ENCODE measurements at regions not wholly inside any gene's neighbourhood (a gene's known extent, or its start where the extent isn't known, plus 50 kb on each side); places are given as distances from the start of the nearest gene placed in this dataset.
"Not testable (repeated sequence)": the region's sequence is repeated elsewhere in the genome, so short reads cannot be mapped to it uniquely, and the experiment has no call there.

DNA sequence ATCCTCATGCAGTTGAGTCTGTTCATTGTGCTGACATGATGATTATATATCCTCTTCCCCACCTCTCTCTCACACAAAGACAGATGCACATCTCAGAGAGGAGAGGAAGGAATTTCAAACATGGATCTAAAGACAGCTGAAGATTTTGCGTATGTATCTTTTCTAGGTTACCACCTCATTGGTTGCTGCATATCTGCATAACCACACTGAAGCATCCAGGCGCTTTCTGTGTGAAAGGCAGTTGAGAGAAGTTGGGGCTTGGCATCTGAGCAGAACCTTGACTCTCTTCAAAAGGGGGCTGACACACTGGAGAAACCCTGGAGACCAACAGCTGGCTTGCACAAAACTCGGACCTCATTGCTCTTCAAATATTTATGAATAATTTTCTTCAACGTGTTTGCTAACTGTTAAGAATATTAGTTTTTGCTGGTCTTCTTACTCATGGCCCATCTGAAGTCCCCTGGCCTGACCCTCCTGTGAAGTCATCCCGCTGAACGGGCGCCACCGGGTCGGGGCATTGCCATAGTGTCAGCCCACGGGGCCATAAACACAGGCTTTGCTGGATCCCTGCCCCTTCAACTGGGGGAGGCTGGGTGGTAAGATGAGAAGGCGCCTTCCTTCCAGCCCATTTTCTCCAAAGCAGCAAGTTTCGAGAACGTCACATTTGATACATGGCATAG, 593.2 kb upstream of the CLINT1 start:
- DNase-seq (ENCODE audit: low spot score in 2 of 2): no peak
- no peak for TF ChIP-seq POLR2A (IDR thresholded peaks at IDR 0.05)
- TF ChIP-seq CTCF (IDR thresholded peaks at IDR 0.05): no peak
- intact Hi-C loops (cut with DNase I; ENCODE audit: low total_unique reads): no loop called here
- no peak overlapping the region for H3K4me3 ChIP-seq (ENCODE audit: low read depth, poor library complexity, severe bottlenecking)
- WGBS, 2 donors: 77 to 91% methylated on average over 13 of the region's 13 CpGs

- DNase-seq (ENCODE audit: low spot score in 2 of 2): peak; percentile 33 to 87
- 57 to 59% methylated on average over 8 of the region's 8 CpGs for WGBS, 2 donors
- intact Hi-C loops (cut with DNase I; ENCODE audit: low total_unique reads): no loop called here
- no peak for TF ChIP-seq POLR2A (IDR thresholded peaks at IDR 0.05)
- TF ChIP-seq CTCF (IDR thresholded peaks at IDR 0.05): no peak
- H3K4me3 ChIP-seq (ENCODE audit: low read depth, poor library complexity, severe bottlenecking): no peak overlapping the region
Measured at GRCh38 chr5:158451203-158451992, 592.5 kb upstream of the CLINT1 start.

DNA sequence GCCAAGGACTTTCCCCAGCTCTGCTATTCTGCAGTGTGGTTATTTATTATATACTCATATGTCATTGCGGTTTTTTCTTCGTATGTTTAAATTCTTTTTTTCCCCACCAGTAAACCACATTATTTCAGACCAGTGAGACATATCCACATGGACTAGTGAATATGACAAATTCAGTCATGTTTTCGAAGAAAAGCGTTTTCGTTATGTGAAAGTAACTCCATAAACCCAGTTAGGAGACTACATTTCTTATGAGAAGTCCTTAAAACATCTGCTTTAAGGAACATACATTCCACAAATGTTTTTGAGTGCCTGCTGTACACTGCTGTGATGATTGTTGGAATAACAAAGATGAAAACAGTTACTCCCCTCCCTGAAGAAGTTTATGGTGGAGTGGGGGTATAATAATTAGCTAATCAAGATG, 591.8 kb upstream of the CLINT1 start:
- intact Hi-C loops (cut with DNase I; ENCODE audit: low total_unique reads): no loop called here
- DNase-seq (ENCODE audit: low spot score in 2 of 2): no peak
- H3K4me3 ChIP-seq (ENCODE audit: low read depth, poor library complexity, severe bottlenecking): no peak overlapping the region
- TF ChIP-seq POLR2A (IDR thresholded peaks at IDR 0.05): no peak
- TF ChIP-seq CTCF (IDR thresholded peaks at IDR 0.05): no peak
- WGBS, 2 donors: 76 to 78% methylated on average over 5 of the region's 5 CpGs

DNA sequence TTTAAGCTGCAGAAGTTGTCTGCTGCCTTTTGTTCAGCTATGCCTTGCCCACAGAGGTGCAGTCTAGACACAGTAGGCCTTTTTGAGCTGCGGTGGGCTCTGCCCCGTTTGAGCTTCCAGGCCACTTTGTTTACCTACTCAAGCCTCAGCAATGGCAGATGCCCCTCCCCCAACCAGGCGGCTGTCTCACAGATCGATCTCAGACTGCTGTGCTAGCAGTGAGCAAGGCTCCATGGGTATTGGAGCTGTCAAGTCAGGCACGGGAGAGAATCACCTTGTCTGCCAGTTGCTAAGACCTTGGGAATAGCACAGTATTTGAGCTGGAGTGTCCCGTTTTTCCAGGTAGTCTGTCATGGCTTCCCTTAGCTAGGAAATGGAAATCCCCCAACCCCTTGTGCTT, 587.8 kb upstream of the CLINT1 start:
- H3K4me3 ChIP-seq (ENCODE audit: low read depth, poor library complexity, severe bottlenecking); DNase-seq (ENCODE audit: low spot score in 2 of 2); intact Hi-C loops (cut with DNase I; ENCODE audit: low total_unique reads): not testable (repeated sequence)
- 77 to 85% methylated on average over 3 to 6 of the region's 6 CpGs for WGBS, 2 donors

DNA sequence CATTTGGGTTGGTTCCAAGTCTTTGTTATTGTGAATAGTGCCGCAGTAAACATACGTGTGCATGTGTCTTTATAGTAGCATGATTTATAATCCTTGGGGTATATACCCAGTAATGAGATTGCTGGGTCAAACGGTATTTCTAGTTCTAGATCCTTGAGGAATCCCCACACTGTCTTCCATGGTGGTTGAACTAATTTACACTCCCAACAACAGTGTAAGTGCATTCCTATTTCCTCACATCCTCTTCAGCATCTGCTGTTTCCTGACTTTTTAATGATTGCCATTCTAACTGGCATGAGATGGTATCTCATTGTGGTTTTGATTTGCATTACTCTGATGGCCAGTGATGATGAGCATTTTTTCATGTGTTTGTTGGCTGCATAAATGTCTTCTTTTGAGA, 580.3 kb upstream of the CLINT1 start:
- H3K4me3 ChIP-seq (ENCODE audit: low read depth, poor library complexity, severe bottlenecking); DNase-seq (ENCODE audit: low spot score in 2 of 2); intact Hi-C loops (cut with DNase I; ENCODE audit: low total_unique reads): not testable (repeated sequence)
- 89 to 91% methylated on average over 3 of the region's 3 CpGs for WGBS, 2 donors

- 98% methylated on average over 2 of the region's 2 CpGs for WGBS, 2 donors
- TF ChIP-seq POLR2A (IDR thresholded peaks at IDR 0.05): no peak
- no peak for TF ChIP-seq CTCF (IDR thresholded peaks at IDR 0.05)
- intact Hi-C loops (cut with DNase I; ENCODE audit: low total_unique reads): no loop called here
- no peak overlapping the region for H3K4me3 ChIP-seq (ENCODE audit: low read depth, poor library complexity, severe bottlenecking)
- no peak for DNase-seq (ENCODE audit: low spot score in 2 of 2)
Measured at GRCh38 chr5:158436271-158437065, 577.5 kb upstream of the CLINT1 start.

All from lower leg skin (tissue), 4 donors.